Stimulated activated naive CD8-positive, alpha-beta T cell treated with anti-CD3 and anti-CD28 coated beads, Interleukin-15, Interleukin-2, amounts not matched to agents 100 ng/mL and 50 ng/mL, for 24 hours (primary cell): ENCODE measurements at regions not wholly inside any gene's neighbourhood (a gene's known extent, or its start where the extent isn't known, plus 50 kb on each side); places are given as distances from the start of the nearest gene placed in this dataset.

ENCODE experiments used
- H3K27ac Mint-ChIP-seq: one replicate; pipeline ENCODE4 v1.8.0; 2021; ENCODE audit warnings: mild to moderate bottlenecking, mixed read lengths
- H3K27me3 Mint-ChIP-seq: one replicate; pipeline ENCODE4 v1.8.0; 2021; ENCODE audit warnings: mixed read lengths
- H3K36me3 Mint-ChIP-seq: one replicate; pipeline ENCODE4 v1.8.0; 2021; ENCODE audit warnings: low read depth, mixed read lengths
- H3K4me1 Mint-ChIP-seq: one replicate; pipeline ENCODE4 v1.8.0; 2021; ENCODE audit warnings: low read depth, mixed read lengths
- H3K4me3 Mint-ChIP-seq: one replicate; pipeline ENCODE4 v1.8.0; 2021; ENCODE audit warnings: mild to moderate bottlenecking, mixed read lengths
- H3K9me3 Mint-ChIP-seq: one replicate; pipeline ENCODE4 v1.8.0; 2021; ENCODE audit warnings: mixed read lengths

DNA sequence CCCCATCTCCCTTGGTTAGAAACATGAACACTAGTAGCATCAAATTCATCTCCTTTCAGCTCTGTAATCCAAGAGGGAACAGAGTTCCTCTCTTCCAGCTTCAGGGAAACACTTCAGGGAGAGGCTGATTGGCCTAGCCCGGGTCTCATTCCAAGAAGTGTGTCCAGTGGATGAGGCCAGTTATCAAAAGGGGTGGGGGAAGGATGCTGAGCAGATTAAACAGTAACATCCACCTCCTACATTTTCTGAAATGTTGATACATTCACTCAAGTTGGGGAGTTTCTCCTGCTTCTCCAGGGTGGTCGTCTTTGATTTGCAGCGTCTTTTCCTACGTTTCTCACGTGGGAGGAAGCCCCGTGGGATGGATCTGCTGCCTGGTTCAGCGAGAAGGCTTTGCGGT is 62.9 kb upstream of the WSB1 start:
- no peak overlapping the region for H3K4me3 Mint-ChIP-seq
- no peaks in the 10 kb centered on the region for H3K9me3 Mint-ChIP-seq
- H3K4me1 Mint-ChIP-seq = no peaks in the 10 kb centered on the region
- H3K27me3 Mint-ChIP-seq = no peaks in the 10 kb centered on the region
- no peak overlapping the region for H3K27ac Mint-ChIP-seq
- H3K36me3 Mint-ChIP-seq = no peaks in the 10 kb centered on the region

DNA sequence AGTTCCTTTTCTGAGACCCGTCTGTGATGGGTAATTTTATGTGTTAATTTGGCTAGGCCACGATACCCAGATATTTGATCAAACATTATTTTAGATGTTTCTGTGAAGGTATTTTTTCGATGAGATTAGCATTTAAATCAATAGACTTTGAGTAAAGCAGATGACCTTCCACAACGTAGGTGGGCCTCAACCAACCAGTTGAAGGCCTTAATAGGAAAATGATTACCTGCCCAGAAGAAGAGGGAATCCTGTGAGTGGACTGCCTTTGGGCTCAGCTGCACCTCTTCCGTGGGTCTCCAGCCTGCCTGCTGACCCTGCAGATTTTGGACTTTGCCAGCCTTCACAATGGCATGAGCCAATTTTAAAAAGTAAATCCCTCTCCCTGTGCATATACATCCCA is 61.6 kb upstream of the WSB1 start:
- no peak overlapping the region for H3K27ac Mint-ChIP-seq

DNA sequence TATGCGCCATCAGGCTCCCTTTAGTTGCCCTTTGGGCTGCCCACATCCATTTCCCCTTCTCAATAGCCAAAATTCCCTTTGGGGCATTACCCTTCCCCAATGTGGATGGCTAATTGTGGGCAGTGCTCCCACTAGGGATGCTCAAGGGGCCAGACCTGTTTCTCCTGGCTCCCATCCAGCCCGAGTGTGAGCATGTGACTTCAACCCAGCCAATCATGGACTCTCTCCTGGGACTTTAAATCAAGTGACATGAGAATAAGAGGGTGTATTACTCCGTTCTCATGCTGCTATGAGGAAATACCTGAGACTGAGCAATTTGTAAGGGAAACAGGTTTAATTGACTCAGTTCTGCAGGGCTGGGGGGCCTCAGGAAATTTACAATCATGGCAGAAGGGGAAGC is 60.9 kb upstream of the WSB1 start:
- Mint-ChIP-seq H3K4me3 (no peak overlapping the region), H3K36me3 (no peaks in the 10 kb centered on the region), H3K4me1 (no peaks in the 10 kb centered on the region), H3K27ac (no peak overlapping the region), H3K9me3 (no peaks in the 10 kb centered on the region), H3K27me3 (no peaks in the 10 kb centered on the region)

More for the DNA sequence above, 61.6 kb upstream of the WSB1 start:
- H3K27me3 Mint-ChIP-seq = no peaks in the 10 kb centered on the region
- no peaks in the 10 kb centered on the region for H3K9me3 Mint-ChIP-seq
- no peak overlapping the region for H3K4me3 Mint-ChIP-seq
- H3K36me3 Mint-ChIP-seq = no peaks in the 10 kb centered on the region
- no peaks in the 10 kb centered on the region for H3K4me1 Mint-ChIP-seq

DNA sequence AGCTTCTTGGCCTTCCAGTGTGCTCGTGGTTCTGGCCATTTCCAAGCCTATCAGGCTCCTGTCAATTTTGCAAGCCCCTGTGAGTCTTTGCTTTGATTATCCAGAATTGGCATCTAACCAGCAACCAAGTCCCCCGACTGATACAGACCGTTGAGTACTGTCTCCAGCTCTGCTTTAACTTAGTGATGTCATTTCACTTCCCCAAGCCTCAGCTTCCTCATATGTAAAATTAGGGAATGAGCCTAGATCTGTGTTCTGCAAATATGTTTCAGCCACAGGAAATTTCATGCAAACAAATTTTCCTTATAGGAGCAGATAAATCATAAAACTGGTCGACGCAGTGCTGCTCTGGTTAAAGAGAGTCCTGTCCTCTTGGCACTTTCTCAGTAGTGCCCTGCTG is 60.1 kb upstream of the WSB1 start:
- Mint-ChIP-seq H3K4me1 (peaks cover 6% of the 10 kb centered on the region), H3K4me3 (no peak overlapping the region), H3K36me3 (no peaks in the 10 kb centered on the region), H3K27ac (no peak overlapping the region), H3K27me3 (no peaks in the 10 kb centered on the region), H3K9me3 (no peaks in the 10 kb centered on the region)

DNA sequence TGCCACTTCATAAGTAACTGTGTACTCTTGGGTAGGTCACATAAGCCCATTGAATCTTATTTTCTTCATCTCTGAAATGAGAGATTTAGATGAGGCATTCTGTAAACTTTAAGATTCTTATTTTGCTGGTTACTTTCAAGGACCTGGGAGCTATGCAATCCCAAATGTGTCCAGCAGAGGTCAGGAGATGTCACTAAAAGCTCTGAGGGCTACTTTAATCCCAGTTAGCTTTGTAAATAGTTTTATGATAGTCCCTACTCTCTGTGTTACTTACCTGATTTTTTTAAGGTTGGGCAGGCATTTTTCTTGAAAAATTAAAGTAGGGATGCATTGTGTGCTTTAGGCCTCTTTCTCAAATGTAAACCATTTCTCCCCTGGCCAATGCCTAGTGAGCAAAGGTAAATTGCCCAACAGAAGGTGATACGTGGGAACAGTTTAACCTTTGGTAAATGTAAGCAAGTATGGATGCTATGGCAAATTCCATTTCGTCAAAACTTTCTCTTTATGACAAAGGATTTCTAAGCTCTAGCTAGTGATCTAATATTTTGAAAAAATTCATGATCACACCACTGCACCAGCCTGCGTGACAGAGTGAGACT is 57.1 kb upstream of the WSB1 start:
- H3K4me1 Mint-ChIP-seq = peaks cover 19% of the 10 kb centered on the region
- no peak overlapping the region for H3K27ac Mint-ChIP-seq
- H3K27me3 Mint-ChIP-seq = no peaks in the 10 kb centered on the region
- H3K9me3 Mint-ChIP-seq = no peaks in the 10 kb centered on the region
- no peaks in the 10 kb centered on the region for H3K36me3 Mint-ChIP-seq
- no peak overlapping the region for H3K4me3 Mint-ChIP-seq

DNA sequence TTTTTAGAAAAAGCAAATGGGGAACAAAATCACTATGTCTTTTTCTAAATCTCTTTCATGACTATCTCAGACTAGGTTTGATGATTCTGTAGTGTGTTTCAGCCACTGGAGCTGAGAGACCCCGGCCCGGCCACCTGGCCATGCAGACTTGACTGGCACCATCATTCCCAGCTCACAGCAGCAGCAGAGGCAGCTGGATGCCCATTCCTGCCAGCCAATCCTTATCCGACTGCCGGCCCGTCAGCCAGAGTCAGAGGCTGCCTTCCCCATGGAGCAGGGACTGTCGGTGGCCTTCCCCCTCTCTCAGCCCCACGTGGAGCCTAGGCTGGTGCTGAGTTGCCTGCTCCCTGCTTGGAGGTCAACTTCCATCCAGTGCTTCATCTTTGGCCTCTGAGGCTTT is 56.0 kb upstream of the WSB1 start:
- Mint-ChIP-seq H3K27ac (no peak overlapping the region), H3K4me3 (no peak overlapping the region), H3K27me3 (peaks cover 2% of the 10 kb centered on the region), H3K36me3 (no peaks in the 10 kb centered on the region), H3K4me1 (peaks cover 20% of the 10 kb centered on the region), H3K9me3 (no peaks in the 10 kb centered on the region)

DNA sequence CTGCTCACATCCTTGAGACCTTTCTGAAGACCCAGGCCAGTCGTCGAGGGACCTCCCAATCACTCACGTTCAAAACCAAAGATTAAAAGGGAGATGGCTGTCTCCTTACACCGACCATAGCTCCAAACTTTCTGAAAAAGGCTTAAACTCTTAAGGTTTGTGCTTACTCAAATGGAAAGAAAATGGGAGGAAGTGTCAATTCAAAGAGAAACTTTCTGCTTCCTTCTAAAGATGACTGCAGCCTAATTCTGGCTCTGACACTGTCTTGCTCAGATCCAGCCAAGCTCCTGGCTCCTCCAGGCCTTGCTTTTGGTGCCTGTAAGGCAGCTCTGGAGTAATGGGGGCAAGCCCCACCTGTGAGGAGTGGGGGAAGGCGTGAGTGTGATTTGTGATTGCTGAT is 54.9 kb upstream of the WSB1 start:
- H3K27ac Mint-ChIP-seq = no peak overlapping the region
- H3K36me3 Mint-ChIP-seq = no peaks in the 10 kb centered on the region
- peaks cover 20% of the 10 kb centered on the region for H3K4me1 Mint-ChIP-seq
- peaks cover 8% of the 10 kb centered on the region for H3K27me3 Mint-ChIP-seq
- H3K9me3 Mint-ChIP-seq = no peaks in the 10 kb centered on the region
- no peak overlapping the region for H3K4me3 Mint-ChIP-seq

DNA sequence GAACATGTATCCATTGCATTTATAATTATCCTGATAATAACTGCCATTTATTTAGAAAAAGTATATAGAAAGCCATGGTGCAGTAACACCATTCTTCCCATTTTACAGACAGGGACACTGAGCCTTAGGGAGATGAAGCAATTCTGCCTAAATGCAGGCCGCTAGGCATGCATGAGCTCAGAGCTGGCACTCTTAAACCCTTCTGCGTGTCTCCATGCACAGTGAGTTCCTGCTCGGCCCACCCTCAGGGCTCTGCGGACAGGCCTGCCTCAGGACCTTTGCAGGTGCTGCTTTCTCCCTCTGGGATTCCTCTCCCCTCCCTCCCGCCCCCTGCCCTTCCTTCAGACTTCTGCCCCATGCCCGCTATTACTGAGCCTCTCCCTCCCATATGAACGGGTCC is 54.3 kb upstream of the WSB1 start:
- Mint-ChIP-seq H3K36me3 (no peaks in the 10 kb centered on the region), H3K4me3 (no peak overlapping the region), H3K27ac (no peak overlapping the region), H3K4me1 (peaks cover 20% of the 10 kb centered on the region), H3K9me3 (no peaks in the 10 kb centered on the region), H3K27me3 (peaks cover 9% of the 10 kb centered on the region)

DNA sequence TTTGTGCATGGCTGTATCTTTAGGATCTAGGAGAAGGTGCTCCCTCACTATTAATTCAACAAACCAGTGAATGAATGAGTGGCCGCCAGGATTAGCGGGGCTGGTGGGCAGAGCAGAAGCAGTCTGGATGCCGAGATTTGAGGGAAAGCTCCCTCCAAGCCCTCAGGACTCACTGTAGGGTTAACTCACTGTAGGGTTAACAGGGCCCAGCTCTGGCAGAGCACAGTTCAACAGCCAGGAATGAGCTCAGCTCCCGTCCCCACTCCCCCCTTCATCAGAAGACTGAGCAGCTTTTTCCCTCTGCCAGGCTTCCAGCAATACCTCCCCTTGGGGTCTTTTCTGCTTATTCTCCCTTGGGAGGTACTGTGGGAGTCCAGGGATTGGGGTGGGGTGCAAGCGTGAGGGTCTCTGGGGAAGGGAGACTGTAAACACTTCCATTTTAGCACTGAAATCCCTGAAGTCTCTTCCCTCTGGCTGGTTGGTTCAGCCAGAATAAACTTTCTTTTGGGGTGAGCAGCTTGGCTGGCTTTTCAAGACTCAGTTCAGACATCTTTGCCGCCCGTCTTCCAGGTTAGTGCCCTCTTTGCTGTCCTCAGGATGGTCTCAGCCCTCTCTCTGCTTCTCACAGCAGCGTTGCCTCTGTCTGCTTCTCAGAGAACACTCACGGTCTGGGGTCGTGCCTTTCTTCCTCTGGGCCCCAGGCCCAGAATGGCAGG is 53.7 kb upstream of the WSB1 start:
- no peaks in the 10 kb centered on the region for H3K36me3 Mint-ChIP-seq
- no peak overlapping the region for H3K4me3 Mint-ChIP-seq
- H3K4me1 Mint-ChIP-seq = peaks cover 23% of the 10 kb centered on the region
- no peaks in the 10 kb centered on the region for H3K9me3 Mint-ChIP-seq
- no peak overlapping the region for H3K27ac Mint-ChIP-seq
- peaks cover 13% of the 10 kb centered on the region for H3K27me3 Mint-ChIP-seq

DNA sequence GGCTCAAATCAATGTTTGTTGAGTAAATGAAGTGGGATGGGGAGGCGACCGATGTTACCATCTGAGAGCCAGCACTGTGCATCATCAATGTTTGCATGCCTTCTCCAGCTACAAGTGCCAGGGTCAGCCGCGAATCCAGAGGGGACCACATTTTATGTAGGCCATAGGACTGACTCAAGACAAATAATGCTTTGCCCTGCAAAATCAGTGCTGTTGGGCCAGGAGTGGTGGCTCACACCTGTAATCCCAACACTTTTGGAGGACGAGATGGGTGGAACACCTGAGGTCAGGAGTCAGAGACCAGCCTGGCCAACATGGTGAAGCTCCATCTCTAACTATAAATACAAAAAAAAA is 53.1 kb upstream of the WSB1 start:
- Mint-ChIP-seq H3K27ac (no peak overlapping the region), H3K36me3 (no peaks in the 10 kb centered on the region), H3K9me3 (no peaks in the 10 kb centered on the region), H3K4me3 (no peak overlapping the region), H3K27me3 (peaks cover 13% of the 10 kb centered on the region), H3K4me1 (peaks cover 28% of the 10 kb centered on the region)

DNA sequence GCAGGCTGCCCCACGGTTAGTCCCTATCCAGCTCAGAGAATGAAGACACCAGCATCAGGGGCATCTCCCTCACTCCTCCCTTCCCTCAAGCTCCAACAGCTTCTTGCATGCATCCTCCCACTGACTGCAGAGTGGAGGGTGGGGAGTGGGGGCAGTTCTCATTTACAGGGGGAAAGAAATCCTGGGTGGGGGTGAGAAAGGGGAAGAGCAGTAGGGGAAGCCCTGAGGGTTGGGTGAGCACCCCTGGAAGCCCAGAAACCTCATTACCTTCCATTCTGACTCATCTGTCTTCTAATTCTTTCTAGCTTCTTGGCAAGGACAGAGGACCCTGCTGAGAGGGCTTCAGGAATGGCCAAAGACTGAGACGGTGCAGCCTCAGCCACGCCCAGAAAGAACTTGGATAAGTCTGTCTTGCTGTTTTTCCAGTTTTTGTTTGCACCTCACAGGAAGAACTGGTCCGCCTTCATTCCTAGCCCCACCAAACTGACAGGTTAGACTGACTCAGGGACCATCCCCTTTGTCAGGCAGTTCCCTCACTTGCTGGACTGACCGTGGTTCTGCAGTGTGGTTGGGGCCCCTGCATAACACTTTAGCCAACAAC is 52.5 kb upstream of the WSB1 start:
- peaks cover 29% of the 10 kb centered on the region for H3K4me1 Mint-ChIP-seq
- H3K27me3 Mint-ChIP-seq = peaks cover 13% of the 10 kb centered on the region
- H3K36me3 Mint-ChIP-seq = no peaks in the 10 kb centered on the region
- H3K27ac Mint-ChIP-seq = no peak overlapping the region
- no peaks in the 10 kb centered on the region for H3K9me3 Mint-ChIP-seq
- no peak overlapping the region for H3K4me3 Mint-ChIP-seq

DNA sequence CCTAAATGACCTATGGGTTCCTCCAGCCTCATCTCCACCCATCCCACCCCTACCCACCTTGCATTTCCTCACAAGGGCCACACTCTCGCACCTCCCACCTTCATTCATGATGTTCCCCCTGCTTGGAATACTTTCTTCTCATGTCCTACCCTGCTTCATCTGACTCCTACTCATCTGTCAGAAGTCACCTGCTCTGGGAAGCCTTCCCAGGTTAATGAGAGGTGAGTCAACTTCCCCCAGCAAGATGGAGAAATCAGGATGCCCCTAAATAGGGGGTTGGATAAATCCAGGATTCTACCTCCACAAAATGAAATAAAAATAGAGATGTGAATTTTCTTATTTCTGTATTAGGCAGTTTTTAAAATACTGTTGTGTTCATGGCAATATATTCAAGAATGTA is 51.0 kb upstream of the WSB1 start:
- Mint-ChIP-seq H3K36me3 (no peaks in the 10 kb centered on the region), H3K27ac (no peak overlapping the region), H3K4me3 (no peak overlapping the region), H3K9me3 (no peaks in the 10 kb centered on the region), H3K27me3 (peaks cover 19% of the 10 kb centered on the region), H3K4me1 (peaks cover 29% of the 10 kb centered on the region)

DNA sequence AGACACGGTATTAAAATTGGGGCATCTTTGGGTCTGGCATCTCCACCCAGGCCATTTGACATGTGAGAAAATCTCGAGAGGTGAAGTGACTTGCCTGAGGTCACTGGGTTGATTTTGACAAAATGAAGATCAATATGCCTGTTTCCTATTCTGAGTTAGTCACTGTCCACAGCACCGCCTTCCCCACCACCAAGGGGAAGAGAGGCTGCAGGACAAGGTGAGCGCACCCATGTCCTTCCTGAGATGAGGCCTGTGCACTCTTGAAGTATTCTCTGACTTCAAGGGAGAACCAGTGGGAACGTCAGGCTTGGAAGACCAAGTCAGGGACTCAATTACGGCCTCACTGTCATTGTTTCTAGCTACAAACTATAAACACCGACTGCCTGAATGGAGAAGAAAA is 49.9 kb upstream of the WSB1 start:
- no peak overlapping the region for H3K27ac Mint-ChIP-seq
- no peak overlapping the region for H3K4me3 Mint-ChIP-seq
- no peaks in the 10 kb centered on the region for H3K9me3 Mint-ChIP-seq
- H3K36me3 Mint-ChIP-seq = no peaks in the 10 kb centered on the region
- H3K27me3 Mint-ChIP-seq = peaks cover 19% of the 10 kb centered on the region
- H3K4me1 Mint-ChIP-seq = peaks cover 20% of the 10 kb centered on the region
